MM.1S (cell line): ENCODE measurements at regions not wholly inside any gene's neighbourhood (a gene's known extent, or its start where the extent isn't known, plus 50 kb on each side); places are given as distances from the start of the nearest gene placed in this dataset.

Source experiments
- DNase-seq: peaks from one replicate; pipeline ENCODE4 v3.0.0-alpha.2; 2015
- H2AFZ ChIP-seq: fragments of 300-600 bp; sonication (generic); 2 replicates; pipeline ENCODE4 v1.6.0; 2016; ENCODE audit warnings: antibody characterized with exemption, low read length
- H3F3A ChIP-seq: fragments of 300-600 bp; sonication (generic); 2 replicates; pipeline ENCODE4 v1.6.1; 2016; ENCODE audit warnings: mild to moderate bottlenecking, antibody characterized with exemption, low read length, moderate library complexity, mixed read lengths; ENCODE audit not compliant: insufficient read depth
- H3K27ac ChIP-seq: fragments of 300-600 bp; sonication (generic); 2 replicates; pipeline ENCODE4 v1.5.1; 2016; ENCODE audit warnings: mild to moderate bottlenecking, low read length
- H3K27me3 ChIP-seq: fragments of 300-600 bp; sonication (generic); replicated peaks from 2 replicates; pipeline ENCODE4 v1.6.0; 2016; ENCODE audit warnings: low read length; ENCODE audit not compliant: insufficient read depth
- H3K36me3 ChIP-seq: fragments of 300-600 bp; sonication (generic); replicated peaks from 2 replicates; pipeline ENCODE4 v1.6.1; 2016; ENCODE audit warnings: mild to moderate bottlenecking, low read length, mixed read lengths; ENCODE audit not compliant: insufficient read depth
- H3K4me1 ChIP-seq: fragments of 300-600 bp; sonication (generic); 2 replicates; pipeline ENCODE4 v1.6.1; 2016; ENCODE audit warnings: low read length, mixed read lengths
- H3K4me2 ChIP-seq: fragments of 300-600 bp; sonication (generic); 2 replicates; pipeline ENCODE4 v1.6.0; 2016; ENCODE audit warnings: low read depth, low read length
- H3K4me3 ChIP-seq: fragments of 300-600 bp; sonication (generic); 2 replicates; pipeline ENCODE4 v1.5.1; 2016; ENCODE audit warnings: low read length, mixed read lengths
- H3K79me2 ChIP-seq: fragments of 300-600 bp; sonication (generic); 2 replicates; pipeline ENCODE4 v1.6.1; 2016; ENCODE audit warnings: mixed run types, low read length, mixed read lengths
- H3K9ac ChIP-seq: fragments of 300-600 bp; sonication (generic); 2 replicates; pipeline ENCODE4 v1.6.1; 2016; ENCODE audit warnings: low read length, mixed read lengths
- H3K9me2 ChIP-seq: fragments of 300-600 bp; sonication (generic); replicated peaks from 2 replicates; pipeline ENCODE4 v1.6.1; 2016; ENCODE audit warnings: mild to moderate bottlenecking, low read length, mixed read lengths; ENCODE audit not compliant: insufficient read depth
- H3K9me3 ChIP-seq: fragments of 300-600 bp; sonication (generic); replicated peaks from 2 replicates; pipeline ENCODE4 v1.6.1; 2016; ENCODE audit warnings: mild to moderate bottlenecking, low read length, mixed read lengths; ENCODE audit not compliant: insufficient read depth
- H4K20me1 ChIP-seq: fragments of 300-600 bp; sonication (generic); 2 replicates; pipeline ENCODE4 v1.6.1; 2016; ENCODE audit warnings: mild to moderate bottlenecking, low read length, moderate library complexity, mixed read lengths; ENCODE audit not compliant: insufficient read depth
- CTCF ChIP-seq: fragments of 300-600 bp; sonication (generic); IDR thresholded peaks from 2 replicates; pipeline ENCODE4 v1.5.1; 2016; ENCODE audit warnings: antibody characterized with exemption, low read length, mixed read lengths
- EZH2 ChIP-seq: fragments of 300-600 bp; sonication (generic); optimal IDR thresholded peaks from 2 replicates; pipeline ENCODE3; 2017; ENCODE audit warnings: low read depth, mild to moderate bottlenecking, antibody characterized with exemption, low read length, mixed read lengths
- EZH2phosphoT487 ChIP-seq: fragments of 300-600 bp; sonication (generic); IDR thresholded peaks from 2 replicates; pipeline ENCODE4 v1.6.1; 2018; ENCODE audit warnings: antibody characterized with exemption, low read length

GRCh38 chr13:70330697-70331361, 222.6 kb upstream of the KLHL1 start:
- no peaks in the 10 kb centered on the region for H3K4me1 ChIP-seq
- no peaks in the 10 kb centered on the region for H3K9me2 ChIP-seq
- H3K9me3 ChIP-seq = no peaks in the 10 kb centered on the region
- H3K9ac ChIP-seq = no peak overlapping the region
- no peaks in the 10 kb centered on the region for H3K36me3 ChIP-seq
- no peak overlapping the region for H2AFZ ChIP-seq
- TF ChIP-seq EZH2phosphoT487 (no peak), EZH2 (no peak), CTCF (no peak)
- no peaks in the 10 kb centered on the region for H4K20me1 ChIP-seq
- H3K27ac ChIP-seq = no peak overlapping the region
- H3F3A ChIP-seq = no peaks in the 10 kb centered on the region
- H3K27me3 ChIP-seq = no peaks in the 10 kb centered on the region
- no peaks in the 10 kb centered on the region for H3K79me2 ChIP-seq
- DNase-seq = no peak
- no peak overlapping the region for H3K4me2 ChIP-seq
- no peak overlapping the region for H3K4me3 ChIP-seq

- no peaks in the 10 kb centered on the region for H3K79me2 ChIP-seq
- no peak overlapping the region for H3K27ac ChIP-seq
- TF ChIP-seq CTCF (no peak), EZH2phosphoT487 (no peak), EZH2 (no peak)
- DNase-seq = no peak
- H2AFZ ChIP-seq = no peak overlapping the region
- H3K4me3 ChIP-seq = no peak overlapping the region
- no peak overlapping the region for H3K4me2 ChIP-seq
- H4K20me1 ChIP-seq = no peaks in the 10 kb centered on the region
- H3K9me2 ChIP-seq = no peaks in the 10 kb centered on the region
- H3K4me1 ChIP-seq = no peaks in the 10 kb centered on the region
- H3K27me3 ChIP-seq = no peaks in the 10 kb centered on the region
- H3K36me3 ChIP-seq = no peaks in the 10 kb centered on the region
- H3F3A ChIP-seq = no peaks in the 10 kb centered on the region
- H3K9ac ChIP-seq = no peak overlapping the region
- H3K9me3 ChIP-seq = no peaks in the 10 kb centered on the region
These were observed 216.3 kb upstream of the KLHL1 start for GRCh38 chr13:70324519-70324918.

GRCh38 chr13:70311191-70311590, 202.9 kb upstream of the KLHL1 start:
- no peak overlapping the region for H3K4me3 ChIP-seq
- H3K4me1 ChIP-seq = no peaks in the 10 kb centered on the region
- no peaks in the 10 kb centered on the region for H3K9me2 ChIP-seq
- H4K20me1 ChIP-seq = no peaks in the 10 kb centered on the region
- H3F3A ChIP-seq = no peaks in the 10 kb centered on the region
- TF ChIP-seq CTCF (no peak), EZH2phosphoT487 (no peak), EZH2 (no peak)
- no peak overlapping the region for H2AFZ ChIP-seq
- H3K27ac ChIP-seq = no peak overlapping the region
- no peak overlapping the region for H3K9ac ChIP-seq
- no peaks in the 10 kb centered on the region for H3K27me3 ChIP-seq
- no peak overlapping the region for H3K4me2 ChIP-seq
- no peak for DNase-seq
- H3K9me3 ChIP-seq = no peaks in the 10 kb centered on the region
- no peaks in the 10 kb centered on the region for H3K36me3 ChIP-seq
- H3K79me2 ChIP-seq = no peaks in the 10 kb centered on the region
